Right lung (tissue), 2 donors: ENCODE measurements at regions not wholly inside any gene's neighbourhood (a gene's known extent, or its start where the extent isn't known, plus 50 kb on each side); places are given as distances from the start of the nearest gene placed in this dataset.

Source experiments
- DNase-seq, 2 donors: peaks; one replicate each; pipeline ENCODE4 v3.0.0-alpha.2; 2013

DNA sequence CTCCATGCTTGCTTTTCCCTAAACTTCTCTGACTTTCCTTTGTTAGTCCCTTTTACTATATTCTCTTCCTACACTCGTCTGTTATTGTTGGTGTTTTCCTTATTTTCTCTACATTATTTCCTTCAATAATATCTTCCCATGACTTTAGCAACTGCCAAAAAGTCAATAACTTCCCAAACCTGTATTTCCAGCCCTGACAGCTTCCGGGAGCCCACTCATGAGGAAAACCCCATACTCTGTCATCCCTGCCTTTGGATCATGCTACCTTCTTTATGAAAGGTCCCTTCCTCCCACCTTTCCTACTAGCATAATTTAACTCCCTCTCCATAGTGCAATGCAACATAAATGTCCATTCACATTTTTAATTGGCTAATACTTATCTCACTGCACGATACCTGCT lies 144.0 kb upstream of the CDH6 start:
- DNase-seq, result no peak

DNA sequence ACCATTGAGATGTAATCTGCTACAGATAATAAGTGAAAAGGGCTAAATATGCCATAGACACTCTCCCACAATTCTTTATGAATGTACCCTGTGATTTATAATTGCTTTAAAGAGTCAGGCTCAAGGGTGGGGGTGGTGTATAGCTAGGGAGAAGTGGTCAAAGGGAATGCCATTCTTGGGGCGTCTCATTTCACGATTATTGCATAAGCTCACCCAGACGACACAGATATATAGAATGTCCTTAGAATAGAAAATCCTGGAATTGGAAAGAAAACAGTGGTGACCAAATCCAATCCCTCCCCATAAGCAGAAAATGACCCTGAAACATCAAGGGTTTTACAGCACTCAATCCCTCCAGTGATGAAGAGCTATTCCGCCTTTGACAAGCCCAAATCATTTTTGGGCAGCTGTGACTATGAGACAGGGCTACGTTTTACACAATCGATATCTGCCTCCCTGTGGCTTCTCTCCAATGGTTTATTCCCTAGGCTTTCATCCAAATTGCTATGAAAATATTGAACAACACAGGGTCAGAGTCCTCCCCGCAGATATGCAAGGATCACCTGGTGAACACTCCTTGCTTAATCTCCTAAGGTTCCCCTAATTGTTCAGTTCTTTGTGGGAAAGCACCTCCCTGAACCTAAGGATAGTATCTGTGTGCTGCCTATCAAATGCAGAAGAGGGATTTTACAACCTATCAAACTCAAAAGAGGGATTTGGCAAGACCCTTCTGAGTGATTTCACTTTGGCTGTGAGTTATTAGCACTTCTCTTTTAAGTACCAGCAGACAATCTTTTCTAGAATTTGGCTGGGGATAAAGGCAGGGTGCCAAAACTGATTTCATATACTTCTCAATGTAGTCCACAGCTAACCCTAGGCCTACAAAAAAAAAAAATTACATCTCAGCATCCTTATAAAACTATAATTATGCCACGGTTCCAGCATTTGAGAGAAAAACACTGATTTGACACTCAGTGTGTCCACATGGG lies 144.9 kb upstream of the CDH6 start:
- DNase-seq, result peak; percentile 39 to 54

DNA sequence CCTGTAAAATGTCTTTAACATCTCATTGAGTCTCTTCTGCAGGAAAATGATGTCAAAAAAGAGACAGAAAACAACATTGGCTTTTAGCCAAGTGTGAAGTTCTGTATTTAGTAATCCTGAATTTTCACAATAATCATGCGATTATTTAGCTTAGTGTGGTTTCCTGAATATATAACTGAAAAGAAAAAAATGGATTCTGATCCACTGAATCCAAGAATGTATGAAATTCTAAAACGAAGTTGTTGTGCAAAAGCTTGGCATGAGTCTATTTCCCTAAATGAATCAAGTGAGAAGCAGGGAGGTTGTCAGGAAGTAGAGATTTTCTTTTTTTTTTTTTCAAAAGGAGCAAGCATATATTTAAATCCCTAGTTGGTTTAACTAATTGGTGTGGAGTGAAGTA lies 145.9 kb upstream of the CDH6 start:
- DNase-seq, result no peak

DNA sequence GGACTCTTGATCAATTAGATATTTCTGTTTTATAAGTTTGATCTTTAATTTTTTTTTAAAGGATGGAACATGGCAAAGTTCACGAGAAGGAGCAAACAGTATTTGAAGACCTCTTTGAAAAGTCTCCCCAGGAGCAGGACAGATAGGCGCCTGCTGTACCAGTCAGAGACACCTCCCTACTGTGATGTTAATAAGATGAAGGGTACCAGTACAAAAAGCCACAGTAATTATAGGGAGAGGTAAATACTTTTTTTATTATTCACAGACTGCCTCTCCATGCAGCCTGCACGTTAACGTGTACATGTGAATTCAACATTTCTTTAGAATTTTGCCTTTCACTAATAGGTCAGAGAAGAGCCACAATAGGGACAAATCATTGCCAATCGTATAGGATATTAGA lies 146.5 kb upstream of the CDH6 start:
- DNase-seq, result no peak

DNA sequence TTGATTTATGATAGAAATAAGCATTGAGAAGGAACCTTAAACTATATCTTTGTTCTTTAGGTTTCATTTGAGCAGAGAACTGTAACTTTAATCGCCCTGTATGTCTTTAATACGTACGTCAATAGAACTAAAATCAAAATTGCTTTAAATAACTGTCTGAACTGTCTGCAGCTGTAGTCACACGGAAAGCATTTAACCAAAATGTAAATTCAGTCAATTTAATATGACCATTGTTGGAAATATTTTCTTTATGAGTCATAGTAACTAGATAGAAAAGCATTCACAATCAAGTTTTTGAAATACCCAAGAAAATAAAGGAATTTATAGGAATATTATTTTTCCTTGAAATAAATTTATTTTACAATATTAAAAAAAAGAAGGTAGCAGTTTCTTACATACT lies 157.1 kb upstream of the CDH6 start:
- no peak for DNase-seq

GRCh38 chr5:31033295-31033694 lies 160.2 kb upstream of the CDH6 start:
- DNase-seq, result no peak

- DNase-seq, result no peak
Observed at GRCh38 chr5:31029925-31030324, 163.6 kb upstream of the CDH6 start.

DNA sequence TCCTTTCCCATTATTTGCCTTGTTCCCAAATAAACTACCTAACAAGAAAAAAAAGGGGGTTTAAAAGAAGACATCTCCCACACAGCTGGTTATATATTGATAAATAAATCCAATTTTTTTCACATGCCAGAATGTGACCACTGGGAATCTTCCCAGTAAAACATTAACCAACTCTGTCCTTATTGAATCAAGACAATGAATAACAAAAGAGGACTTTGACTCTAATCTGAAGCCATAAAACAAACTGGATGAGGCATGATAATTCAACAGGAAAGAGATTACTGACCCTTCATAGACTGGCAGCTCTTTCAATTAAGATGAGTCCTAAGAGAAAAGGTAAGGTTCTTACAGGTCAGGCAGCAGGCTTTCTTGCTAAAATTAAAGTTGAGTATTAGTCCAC lies 165.8 kb upstream of the CDH6 start:
- no peak for DNase-seq

GRCh38 chr5:31023105-31023504 lies 170.4 kb upstream of the CDH6 start:
- no peak for DNase-seq

DNA sequence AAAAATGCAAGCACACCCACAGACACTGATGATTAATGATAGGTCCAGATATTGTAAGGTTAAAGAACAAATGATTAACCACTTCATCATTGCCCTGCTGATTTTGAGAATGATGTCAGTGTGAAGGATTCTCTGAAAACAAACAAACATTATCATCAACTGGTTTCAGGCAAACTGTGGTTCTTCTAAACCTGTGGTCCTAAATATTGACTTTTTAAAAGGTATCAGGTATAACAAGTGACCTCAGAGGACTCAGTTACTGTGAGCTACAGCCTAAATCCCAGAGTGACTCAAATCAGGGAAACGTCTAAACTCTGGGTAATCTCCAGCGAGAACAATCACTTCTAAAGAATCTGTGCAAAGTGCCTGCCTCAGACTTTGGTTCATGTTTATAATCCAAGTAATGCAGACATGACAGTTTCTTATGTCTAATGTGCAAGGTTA lies 172.3 kb upstream of the CDH6 start:
- DNase-seq, result no peak

DNA sequence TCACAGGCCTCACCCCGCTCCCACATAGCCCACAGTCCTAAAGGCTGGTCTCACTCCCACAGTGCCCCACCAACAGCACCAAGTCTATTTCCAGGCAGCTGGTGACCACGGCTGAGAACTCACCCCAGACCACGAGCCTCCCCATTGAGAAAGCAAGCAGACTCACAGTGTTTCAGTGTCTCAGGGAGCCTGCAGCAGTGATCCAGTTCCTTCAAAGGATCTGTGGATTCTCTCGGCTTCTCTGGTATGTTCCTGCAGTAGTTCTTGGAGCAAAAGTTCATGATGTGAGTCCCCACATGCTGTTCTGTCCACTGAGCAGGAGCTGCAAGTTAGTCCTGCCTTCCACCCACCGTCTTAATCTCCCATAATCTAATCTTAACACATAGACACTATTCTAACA lies 185.3 kb upstream of the CDH6 start:
- no peak for DNase-seq

DNA sequence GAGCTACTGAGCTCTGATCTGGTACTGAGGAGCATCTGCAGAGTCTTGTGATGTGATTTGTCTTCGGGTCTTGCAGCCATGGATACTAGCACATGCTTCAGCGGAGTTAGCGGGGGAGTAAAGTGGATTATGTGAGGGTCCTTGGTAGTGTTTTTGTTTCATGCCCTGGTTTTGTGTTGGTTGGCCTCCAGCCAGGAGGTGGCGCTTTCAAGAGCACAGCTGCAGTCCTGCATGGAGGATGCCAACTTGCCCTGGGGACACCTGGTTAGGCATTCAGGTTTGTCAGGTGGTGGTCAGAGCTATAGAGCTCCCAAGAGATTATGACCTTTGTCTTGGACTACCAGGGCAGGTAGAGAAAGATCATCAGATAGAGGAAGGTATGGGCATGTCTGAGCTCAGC lies 185.8 kb upstream of the CDH6 start:
- no peak for DNase-seq

DNA sequence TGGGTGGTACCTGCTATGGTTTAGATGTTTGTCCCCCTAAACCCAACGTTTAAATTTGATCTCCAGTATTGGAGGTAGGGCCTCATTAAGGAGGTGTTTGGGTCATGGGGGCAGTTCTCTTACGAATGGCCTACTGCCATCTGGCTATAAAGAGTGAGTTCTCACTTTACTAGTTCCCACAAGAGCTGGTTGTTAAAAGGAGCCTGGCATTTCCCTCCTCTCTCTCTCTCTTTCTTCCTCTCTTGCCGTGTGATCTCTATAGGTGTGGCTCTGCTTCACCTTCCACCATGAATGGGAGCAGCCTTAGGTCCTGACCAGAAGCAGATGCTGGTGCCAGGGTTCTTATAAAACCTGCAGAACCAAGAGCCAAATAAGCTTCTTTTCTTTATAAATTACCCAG lies 193.2 kb upstream of the CDH6 start:
- DNase-seq, result no peak

GRCh38 chr5:30997681-30998080 lies 195.8 kb upstream of the CDH6 start:
- DNase-seq, result no peak

GRCh38 chr5:30994902-30995301 lies 198.6 kb upstream of the CDH6 start:
- no peak for DNase-seq

GRCh38 chr5:30994176-30994575 lies 199.3 kb upstream of the CDH6 start:
- DNase-seq, result no peak

- DNase-seq, result no peak
Observed at GRCh38 chr5:30991462-30991861, 202.0 kb upstream of the CDH6 start.

- no peak for DNase-seq
Observed at GRCh38 chr5:30981576-30981975, 211.9 kb upstream of the CDH6 start.

DNA sequence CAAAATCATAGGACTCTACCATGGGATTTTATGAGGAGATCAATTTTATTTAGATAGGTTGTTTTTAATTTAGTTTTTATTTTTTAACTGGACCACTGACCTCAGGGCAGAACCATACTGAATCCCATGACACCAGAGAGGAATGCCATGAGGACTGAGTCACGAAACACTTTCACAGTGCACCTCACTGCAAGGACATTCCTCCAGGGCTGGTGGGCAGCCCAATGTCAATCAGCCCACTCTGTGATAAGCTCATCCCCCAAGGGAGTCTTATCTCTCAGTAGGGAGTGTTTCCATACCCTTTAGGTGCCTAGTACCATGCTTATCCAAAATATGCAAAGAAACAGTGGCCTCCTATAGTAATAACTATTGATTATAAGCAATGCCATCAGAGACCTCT lies 224.5 kb upstream of the CDH6 start:
- DNase-seq, result no peak

DNA sequence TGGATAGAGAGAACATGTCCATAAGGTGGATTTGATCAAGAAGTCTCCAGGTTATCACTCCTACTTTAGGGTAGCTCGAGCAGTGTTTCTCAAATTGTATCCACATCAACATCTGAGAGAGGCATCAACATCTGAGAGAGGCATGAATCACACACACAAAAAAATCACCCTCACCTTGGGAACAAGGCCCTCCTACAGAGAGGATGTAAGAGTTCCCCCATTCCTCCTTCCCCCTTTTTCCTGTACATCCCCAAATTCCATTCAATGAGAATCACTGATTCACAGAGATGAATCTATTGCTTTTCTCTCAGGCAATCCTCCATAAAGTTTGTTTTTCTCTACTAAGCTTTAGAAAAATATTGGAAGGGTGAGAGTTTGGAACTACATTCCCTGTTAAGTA lies 233.4 kb upstream of the CDH6 start:
- no peak for DNase-seq

- DNase-seq, result no peak
Observed at GRCh38 chr5:30959238-30959637, 234.2 kb upstream of the CDH6 start.

- no peak for DNase-seq
Observed at GRCh38 chr5:30957591-30957990, 235.9 kb upstream of the CDH6 start.

DNA sequence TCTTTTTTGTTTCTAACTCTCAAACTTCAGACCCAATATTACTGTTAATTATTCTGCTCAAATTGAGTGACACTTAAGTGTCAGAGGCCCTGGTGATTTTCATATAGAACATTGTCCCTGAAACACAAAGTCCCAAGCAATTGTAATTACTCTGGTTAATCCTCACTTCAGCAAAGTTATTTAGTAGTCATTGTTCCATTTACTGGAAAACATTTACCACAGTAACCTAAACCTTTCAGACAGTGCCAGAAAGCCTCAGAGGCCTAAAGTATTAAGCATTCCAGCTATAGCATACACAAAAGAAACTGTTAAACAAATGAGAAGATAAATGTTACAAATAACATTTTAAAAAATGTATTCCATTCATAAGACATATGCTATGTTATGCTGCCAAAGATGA lies 237.2 kb upstream of the CDH6 start:
- DNase-seq, result no peak

DNA sequence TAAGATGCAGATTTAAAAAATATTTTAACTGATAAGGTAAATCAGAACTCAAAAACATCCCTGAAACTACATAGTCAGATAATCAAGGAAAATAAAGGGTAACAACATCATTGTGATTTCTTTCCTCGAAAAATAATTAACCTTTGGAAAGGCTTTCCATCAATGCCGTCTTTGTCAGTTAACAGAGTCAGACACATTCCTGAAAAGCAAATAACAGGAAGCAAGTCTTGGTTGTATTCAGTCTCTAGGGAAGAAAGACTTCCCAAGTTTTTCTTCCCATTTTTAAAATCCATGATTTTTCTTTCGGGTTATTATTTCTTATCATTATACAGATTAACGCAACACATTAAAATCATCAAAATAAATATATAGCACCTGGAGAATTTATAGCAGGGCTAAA lies 256.4 kb upstream of the CDH6 start:
- DNase-seq, result no peak
